OCI-LY7 (cell line): ENCODE measurements at regions not wholly inside any gene's neighbourhood (a gene's known extent, or its start where the extent isn't known, plus 50 kb on each side); places are given as distances from the start of the nearest gene placed in this dataset.

Experiments used
- CTCF ChIP-seq: fragments of 200-600 bp; sonication (generic); conservative IDR thresholded peaks from 2 replicates; pipeline ENCODE4 v1.5.1; 2014; ENCODE audit warnings: mild to moderate bottlenecking, antibody characterized with exemption, low read length, moderate library complexity, mixed read lengths
- EZH2phosphoT487 ChIP-seq: fragments of 200-600 bp; sonication (generic); IDR thresholded peaks from 2 replicates; pipeline ENCODE4 v1.6.1; 2018; ENCODE audit warnings: low read depth, borderline replicate concordance, mild to moderate bottlenecking, mixed run types, antibody characterized with exemption, low read length, moderate library complexity, mixed read lengths

- TF ChIP-seq CTCF (no peak), EZH2phosphoT487 (no peak)
Measured at GRCh38 chr10:8853048-8853447, 798.6 kb downstream of the GATA3 start.
